OCI-LY7 (cell line): ENCODE measurements at regions not wholly inside any gene's neighbourhood (a gene's known extent, or its start where the extent isn't known, plus 50 kb on each side); places are given as distances from the start of the nearest gene placed in this dataset.

Experiments used
- EZH2phosphoT487 ChIP-seq: fragments of 200-600 bp; sonication (generic); IDR thresholded peaks from 2 replicates; pipeline ENCODE4 v1.6.1; 2018; ENCODE audit warnings: low read depth, borderline replicate concordance, mild to moderate bottlenecking, mixed run types, antibody characterized with exemption, low read length, moderate library complexity, mixed read lengths
- TF ChIP-seq, protein P1 (sequence below): fragments of 200-600 bp; sonication (generic); conservative IDR thresholded peaks from 2 replicates; pipeline ENCODE4 v1.5.1; 2014; ENCODE audit warnings: mild to moderate bottlenecking, antibody characterized with exemption, low read length, moderate library complexity, mixed read lengths

DNA sequence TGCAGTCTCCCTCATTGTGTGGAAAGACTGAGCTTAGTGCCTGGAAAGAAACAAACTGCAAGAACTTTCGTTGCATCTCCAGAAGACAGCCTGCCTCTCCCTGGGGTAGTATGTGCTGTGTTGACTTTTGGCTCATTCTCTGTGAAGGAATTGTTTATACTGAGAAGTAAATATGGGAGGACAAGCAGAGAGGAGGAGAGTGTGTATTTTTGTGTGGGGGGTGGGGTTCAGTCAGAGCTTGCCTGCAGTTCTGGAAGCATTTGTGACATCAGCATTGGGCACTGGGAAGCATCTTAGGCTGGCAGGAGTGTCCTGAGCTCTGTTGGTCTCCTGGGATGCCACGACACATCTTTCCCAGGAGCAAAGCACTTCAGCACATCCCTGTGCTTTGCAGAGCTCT is 147.9 kb downstream of the HS3ST3B1 start:
- TF ChIP-seq, protein P1, sequence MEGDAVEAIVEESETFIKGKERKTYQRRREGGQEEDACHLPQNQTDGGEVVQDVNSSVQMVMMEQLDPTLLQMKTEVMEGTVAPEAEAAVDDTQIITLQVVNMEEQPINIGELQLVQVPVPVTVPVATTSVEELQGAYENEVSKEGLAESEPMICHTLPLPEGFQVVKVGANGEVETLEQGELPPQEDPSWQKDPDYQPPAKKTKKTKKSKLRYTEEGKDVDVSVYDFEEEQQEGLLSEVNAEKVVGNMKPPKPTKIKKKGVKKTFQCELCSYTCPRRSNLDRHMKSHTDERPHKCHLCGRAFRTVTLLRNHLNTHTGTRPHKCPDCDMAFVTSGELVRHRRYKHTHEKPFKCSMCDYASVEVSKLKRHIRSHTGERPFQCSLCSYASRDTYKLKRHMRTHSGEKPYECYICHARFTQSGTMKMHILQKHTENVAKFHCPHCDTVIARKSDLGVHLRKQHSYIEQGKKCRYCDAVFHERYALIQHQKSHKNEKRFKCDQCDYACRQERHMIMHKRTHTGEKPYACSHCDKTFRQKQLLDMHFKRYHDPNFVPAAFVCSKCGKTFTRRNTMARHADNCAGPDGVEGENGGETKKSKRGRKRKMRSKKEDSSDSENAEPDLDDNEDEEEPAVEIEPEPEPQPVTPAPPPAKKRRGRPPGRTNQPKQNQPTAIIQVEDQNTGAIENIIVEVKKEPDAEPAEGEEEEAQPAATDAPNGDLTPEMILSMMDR, result no peak
- TF ChIP-seq EZH2phosphoT487, result no peak
